Endothelial cell of umbilical vein (primary cell): ENCODE measurements at regions not wholly inside any gene's neighbourhood (a gene's known extent, or its start where the extent isn't known, plus 50 kb on each side); places are given as distances from the start of the nearest gene placed in this dataset.

Source experiments
- BruUV-seq: library from RNA; stranded (reverse); fragments of 400-500 nt; replicated peaks from 2 replicates; lab custom pipeline; 2021; lab: Mats Ljungman, UMichigan
- CTCF ChIA-PET: fragments of 300-600, 350-600 bp; sonication (Branson Sonifier 250); formaldehyde crosslinking; loops from one replicate; lab custom pipeline; 2021; ENCODE audit warnings: antibody characterized with exemption, inconsistent platforms; lab: Charles Lee
- POLR2A ChIA-PET: fragments of 300-600, 350-600 bp; sonication (Branson Sonifier 250); formaldehyde crosslinking; loops from one replicate; lab custom pipeline; 2021; ENCODE audit warnings: antibody characterized with exemption, inconsistent platforms; lab: Charles Lee
- DNase-seq: peaks from one replicate; pipeline ENCODE4 v3.0.0-alpha.2; 2011; ENCODE audit warnings: low read depth, low spot score
- FAIRE-seq: peaks from 2 replicates; lab custom pipeline; 2011; peaks lifted over from hg19 to GRCh38; lab: Jason Lieb, UNC
- H2AFZ ChIP-seq: 2 replicates; pipeline ENCODE4 v1.6.0; 2012; ENCODE audit warnings: low read depth, low read length, control low read depth, inconsistent platforms
- H3K27ac ChIP-seq: 2 replicates; pipeline ENCODE4 v1.5.1; 2011; ENCODE audit warnings: low read depth, mild to moderate bottlenecking, control low read depth, low read length, moderate library complexity; ENCODE audit not compliant: insufficient read depth
- H3K27me3 ChIP-seq, 2 experiments: 2 replicates each; pipeline versions ENCODE4 v1.6.0 to v1.6.1; 2011; ENCODE audit warnings: low read length in 2 of 2, mixed read lengths in 1 of 2; ENCODE audit not compliant: control insufficient read depth in 2 of 2, insufficient read depth in 2 of 2
- H3K36me3 ChIP-seq, 2 experiments: 2 replicates in 1 of 2; 3 replicates in 1 of 2; pipeline ENCODE4 v1.5.1; 2011; ENCODE audit warnings: low read length in 2 of 2, mild to moderate bottlenecking in 1 of 2, moderate library complexity in 1 of 2; ENCODE audit not compliant: control insufficient read depth in 2 of 2, insufficient read depth in 2 of 2; ENCODE audit errors: extremely low read depth in 1 of 2
- H3K4me1 ChIP-seq: 3 replicates; pipeline ENCODE4 v1.5.1; 2011; ENCODE audit warnings: mild to moderate bottlenecking, low read length; ENCODE audit not compliant: control insufficient read depth, insufficient read depth; ENCODE audit errors: extremely low read depth
- H3K4me2 ChIP-seq: 2 replicates; pipeline ENCODE4 v1.6.1; 2011; ENCODE audit warnings: low read length, control low read depth, mixed read lengths; ENCODE audit not compliant: insufficient read depth
- H3K4me3 ChIP-seq, 3 experiments: fragments of 200-600 bp in 1 of 3; sonication (generic), shearing (Covaris generic) in 1 of 3; replicated peaks in 1 of 3; 2 replicates each; pipeline ENCODE4 v1.5.1; 2011 to 2016; ENCODE audit warnings: control low read depth in 3 of 3, low read length in 3 of 3, mild to moderate bottlenecking in 2 of 3, inconsistent platforms in 1 of 3, low read depth in 1 of 3, moderate library complexity in 1 of 3; ENCODE audit not compliant: insufficient read depth in 1 of 3
- H3K79me2 ChIP-seq: 2 replicates; pipeline ENCODE4 v1.6.0; 2012; ENCODE audit warnings: low read length, inconsistent platforms; ENCODE audit not compliant: control insufficient read depth, insufficient read depth
- H3K9ac ChIP-seq: replicated peaks from 2 replicates; pipeline ENCODE3; 2011; ENCODE audit warnings: low read length, control low read depth; ENCODE audit not compliant: insufficient read depth; ENCODE audit errors: extremely low read depth
- H3K9me1 ChIP-seq: replicated peaks from 3 replicates; pipeline ENCODE4 v1.6.0; 2011; ENCODE audit warnings: mild to moderate bottlenecking, low read length; ENCODE audit not compliant: control insufficient read depth, insufficient read depth; ENCODE audit errors: extremely low read depth
- H3K9me3 ChIP-seq: replicated peaks from 2 replicates; pipeline ENCODE4 v1.5.1; 2012; ENCODE audit warnings: low read length, inconsistent platforms; ENCODE audit not compliant: control insufficient read depth, insufficient read depth
- H4K20me1 ChIP-seq: replicated peaks from 2 replicates; pipeline ENCODE3; 2011; ENCODE audit warnings: mild to moderate bottlenecking, low read length; ENCODE audit not compliant: control insufficient read depth, insufficient read depth; ENCODE audit errors: extremely low read depth
- EZH2 ChIP-seq: IDR thresholded peaks from 2 replicates; pipeline ENCODE4 v1.6.1; 2012; ENCODE audit warnings: borderline replicate concordance, low read depth, mild to moderate bottlenecking, moderate library complexity, low read length, inconsistent platforms; ENCODE audit not compliant: severe bottlenecking
- FOS ChIP-seq: IDR thresholded peaks from 2 replicates; pipeline ENCODE4 v1.6.1; 2011; ENCODE audit warnings: mild to moderate bottlenecking, low read length, moderate library complexity, borderline replicate concordance; ENCODE audit not compliant: insufficient read depth
- GATA2 ChIP-seq: IDR thresholded peaks from 2 replicates; pipeline ENCODE4 v1.7.0; 2011; ENCODE audit warnings: low read depth, mild to moderate bottlenecking, moderate library complexity, mixed read lengths, low read length; ENCODE audit not compliant: insufficient read length, insufficient read depth
- JUN ChIP-seq: IDR thresholded peaks from 2 replicates; pipeline ENCODE4 v1.6.1; 2011; ENCODE audit warnings: borderline replicate concordance, low read depth; ENCODE audit not compliant: insufficient read length, insufficient read depth
- MAX ChIP-seq: IDR thresholded peaks from 2 replicates; pipeline ENCODE4 v1.6.1; 2011; ENCODE audit not compliant: insufficient read depth, insufficient read length
- MYC ChIP-seq: IDR thresholded peaks from one replicate; pipeline ENCODE4 v1.6.1; 2011; ENCODE audit warnings: mild to moderate bottlenecking, low read depth, low read length
- POLR2A ChIP-seq: IDR thresholded peaks from 2 replicates; pipeline ENCODE4 v1.6.1; 2012; ENCODE audit warnings: low read depth, mild to moderate bottlenecking, control low read depth, low read length
- POLR2AphosphoS5 ChIP-seq: IDR thresholded peaks from 2 replicates; pipeline ENCODE4 v1.6.1; 2012; ENCODE audit warnings: low read depth, mild to moderate bottlenecking, control low read depth, low read length, moderate library complexity; ENCODE audit not compliant: insufficient read depth
- dilution Hi-C: fragments of 300-500 bp; cut with MboI; formaldehyde crosslinking; loops from one replicate; pipeline ENCODE4 v1.15.0; 2019; ENCODE audit warnings: low sequenced_read_pairs; ENCODE audit not compliant: extremely low pct_ligation_motif_present
- intact Hi-C: fragments of 100-400 bp; cut with micrococcal nuclease; formaldehyde crosslinking; loops from one replicate; pipeline ENCODE4 v1.10.0; 2022
- TF ChIP-seq, protein P1 (sequence below), 2 donors: IDR thresholded peaks; 1 replicate in 1 of 2; 2 replicates in 1 of 2; pipeline ENCODE4 v1.5.1; 2011; ENCODE audit warnings: low read length in 2 of 2, mild to moderate bottlenecking in 2 of 2, moderate library complexity in 2 of 2, control low read depth in 1 of 2, inconsistent platforms in 1 of 2, low read depth in 1 of 2; ENCODE audit not compliant: insufficient read depth in 1 of 2; ENCODE audit errors: extremely low read depth in 1 of 2

- intact Hi-C loops (no loop called here), dilution Hi-C loops (no loop called here)
- Histone ChIP-seq H3K36me3 (no peaks in the 10 kb centered on the region), H3K4me3 (no peak overlapping the region), H3K4me1 (no peaks in the 10 kb centered on the region), H3K79me2 (no peaks in the 10 kb centered on the region), H3K9me3 (no peaks in the 10 kb centered on the region), H3K9ac (no peak overlapping the region), H3K9me1 (no peaks in the 10 kb centered on the region), H2AFZ (no peak overlapping the region), H3K27ac (no peak overlapping the region), H3K27me3 (no peaks in the 10 kb centered on the region), H4K20me1 (no peaks in the 10 kb centered on the region), H3K4me2 (no peak overlapping the region)
- BruUV-seq, result no TSS peak
- TF ChIP-seq POLR2AphosphoS5, result no peak
- TF ChIP-seq MYC, result no peak
- TF ChIP-seq, protein P1, sequence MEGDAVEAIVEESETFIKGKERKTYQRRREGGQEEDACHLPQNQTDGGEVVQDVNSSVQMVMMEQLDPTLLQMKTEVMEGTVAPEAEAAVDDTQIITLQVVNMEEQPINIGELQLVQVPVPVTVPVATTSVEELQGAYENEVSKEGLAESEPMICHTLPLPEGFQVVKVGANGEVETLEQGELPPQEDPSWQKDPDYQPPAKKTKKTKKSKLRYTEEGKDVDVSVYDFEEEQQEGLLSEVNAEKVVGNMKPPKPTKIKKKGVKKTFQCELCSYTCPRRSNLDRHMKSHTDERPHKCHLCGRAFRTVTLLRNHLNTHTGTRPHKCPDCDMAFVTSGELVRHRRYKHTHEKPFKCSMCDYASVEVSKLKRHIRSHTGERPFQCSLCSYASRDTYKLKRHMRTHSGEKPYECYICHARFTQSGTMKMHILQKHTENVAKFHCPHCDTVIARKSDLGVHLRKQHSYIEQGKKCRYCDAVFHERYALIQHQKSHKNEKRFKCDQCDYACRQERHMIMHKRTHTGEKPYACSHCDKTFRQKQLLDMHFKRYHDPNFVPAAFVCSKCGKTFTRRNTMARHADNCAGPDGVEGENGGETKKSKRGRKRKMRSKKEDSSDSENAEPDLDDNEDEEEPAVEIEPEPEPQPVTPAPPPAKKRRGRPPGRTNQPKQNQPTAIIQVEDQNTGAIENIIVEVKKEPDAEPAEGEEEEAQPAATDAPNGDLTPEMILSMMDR (IDR thresholded peaks at IDR 0.05; ENCODE audit: extremely low read depth in 1 of 2, insufficient read depth in 1 of 2, low read depth in 1 of 2, low read length in 2 of 2), result no peak
- TF ChIP-seq JUN, result no peak
- no peak for TF ChIP-seq POLR2A
- no peak for TF ChIP-seq GATA2
- no peak for TF ChIP-seq EZH2
- TF ChIP-seq FOS, result no peak
- TF ChIP-seq MAX, result no peak
- DNase-seq, result no peak
- FAIRE-seq, result no peak
- POLR2A ChIA-PET, result no interaction called here
- CTCF ChIA-PET, result no interaction called here
Observed at GRCh38 chr2:52959801-52960200, 807.8 kb upstream of the CHAC2 start.
